ENCODE measurements at regions not wholly inside any gene's neighbourhood (a gene's known extent, or its start where the extent isn't known, plus 50 kb on each side); places are given as distances from the start of the nearest gene placed in this dataset.

DNA sequence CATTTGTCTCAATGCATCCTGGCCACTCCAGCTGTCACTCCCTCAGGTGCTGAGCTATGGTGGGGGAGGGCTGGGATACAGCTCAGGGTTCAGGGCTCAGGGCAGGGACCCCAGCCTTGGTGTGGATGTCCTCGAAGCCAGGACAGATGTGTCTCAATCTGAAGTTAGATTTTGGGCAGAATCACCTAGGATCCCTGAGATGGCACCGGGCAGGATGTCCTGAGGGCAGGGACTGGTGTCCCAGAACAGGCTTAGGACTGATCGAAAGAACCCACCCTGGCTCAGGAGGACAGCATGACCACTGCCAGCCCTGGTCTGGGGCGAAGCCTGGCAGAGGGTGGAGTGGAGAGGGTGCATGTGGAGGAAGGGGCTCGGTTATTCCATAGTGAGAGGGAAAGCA lies 96.8 kb upstream of the THY1 start:
- TF ChIP-seq, protein P1, sequence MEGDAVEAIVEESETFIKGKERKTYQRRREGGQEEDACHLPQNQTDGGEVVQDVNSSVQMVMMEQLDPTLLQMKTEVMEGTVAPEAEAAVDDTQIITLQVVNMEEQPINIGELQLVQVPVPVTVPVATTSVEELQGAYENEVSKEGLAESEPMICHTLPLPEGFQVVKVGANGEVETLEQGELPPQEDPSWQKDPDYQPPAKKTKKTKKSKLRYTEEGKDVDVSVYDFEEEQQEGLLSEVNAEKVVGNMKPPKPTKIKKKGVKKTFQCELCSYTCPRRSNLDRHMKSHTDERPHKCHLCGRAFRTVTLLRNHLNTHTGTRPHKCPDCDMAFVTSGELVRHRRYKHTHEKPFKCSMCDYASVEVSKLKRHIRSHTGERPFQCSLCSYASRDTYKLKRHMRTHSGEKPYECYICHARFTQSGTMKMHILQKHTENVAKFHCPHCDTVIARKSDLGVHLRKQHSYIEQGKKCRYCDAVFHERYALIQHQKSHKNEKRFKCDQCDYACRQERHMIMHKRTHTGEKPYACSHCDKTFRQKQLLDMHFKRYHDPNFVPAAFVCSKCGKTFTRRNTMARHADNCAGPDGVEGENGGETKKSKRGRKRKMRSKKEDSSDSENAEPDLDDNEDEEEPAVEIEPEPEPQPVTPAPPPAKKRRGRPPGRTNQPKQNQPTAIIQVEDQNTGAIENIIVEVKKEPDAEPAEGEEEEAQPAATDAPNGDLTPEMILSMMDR (IDR thresholded peaks at IDR 0.05), result no peak
- TF ChIP-seq POLR2A (IDR thresholded peaks at IDR 0.05), result no peak
- TF ChIP-seq POLR2AphosphoS5 (IDR thresholded peaks at IDR 0.05), result no peak
